HG02943 (cell line): ENCODE measurements at regions not wholly inside any gene's neighbourhood (a gene's known extent, or its start where the extent isn't known, plus 50 kb on each side); places are given as distances from the start of the nearest gene placed in this dataset.

Source experiments
- ATAC-seq: cut with Tn5 transposase; IDR thresholded peaks from one replicate; pipeline ENCODE4 v1.9.1; 2021; ENCODE audit warnings: mild to moderate bottlenecking, low read depth, moderate library complexity; ENCODE audit not compliant: unreplicated experiment

GRCh38 chr2:173854141-173854540, 111.0 kb downstream of the SP3 start:
- ATAC-seq = no peak

GRCh38 chr2:173854840-173855239, 110.3 kb downstream of the SP3 start:
- ATAC-seq = no peak

GRCh38 chr2:173855661-173856060, 109.5 kb downstream of the SP3 start:
- no peak for ATAC-seq
